ENCODE measurements at regions not wholly inside any gene's neighbourhood (a gene's known extent, or its start where the extent isn't known, plus 50 kb on each side); places are given as distances from the start of the nearest gene placed in this dataset.

GRCh38 chr3:79872483-79872882 is 104.7 kb upstream of the ROBO1 start:
- TF ChIP-seq CTCF (IDR thresholded peaks at IDR 0.05) (no peak), POLR2A (IDR thresholded peaks at IDR 0.05) (no peak)
